ENCODE measurements at regions not wholly inside any gene's neighbourhood (a gene's known extent, or its start where the extent isn't known, plus 50 kb on each side); places are given as distances from the start of the nearest gene placed in this dataset.

- no peak for DNase-seq
Measured at GRCh38 chr7:54622696-54623309, 80.6 kb downstream of the VSTM2A start.

Measured in SHP77 (cell line).